GM10266 (cell line): ENCODE measurements at regions not wholly inside any gene's neighbourhood (a gene's known extent, or its start where the extent isn't known, plus 50 kb on each side); places are given as distances from the start of the nearest gene placed in this dataset.

Experiments used
- DNase-seq: peaks from one replicate; pipeline ENCODE4 v3.0.0; 2012; ENCODE audit errors: extremely low spot score
- TF ChIP-seq, protein P1 (sequence below): IDR thresholded peaks from 2 replicates; pipeline ENCODE4 v1.5.1; 2012; ENCODE audit warnings: mild to moderate bottlenecking, low read depth; ENCODE audit not compliant: control insufficient read depth, insufficient read depth; ENCODE audit errors: missing control alignments

DNA sequence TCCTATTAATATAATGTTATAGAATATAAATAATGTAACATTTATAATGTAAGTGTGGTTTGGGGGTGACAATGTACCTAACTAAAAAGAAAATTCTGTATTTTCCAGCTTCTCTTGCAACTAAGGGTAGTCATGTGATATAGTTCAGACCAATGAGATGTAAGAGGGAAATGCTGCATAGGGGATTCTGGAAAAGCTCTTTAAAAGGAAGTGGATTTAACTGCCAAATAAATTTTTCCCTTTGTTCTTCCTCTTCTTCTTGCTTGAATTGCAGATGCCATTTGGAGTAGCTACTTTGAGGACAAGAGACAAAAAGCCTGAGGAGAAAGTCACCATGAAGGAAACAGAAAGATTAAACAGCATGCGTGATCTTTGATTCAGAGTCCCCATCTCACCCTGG lies 194.3 kb downstream of the PTEN start:
- DNase-seq: no peak
- TF ChIP-seq, protein P1, sequence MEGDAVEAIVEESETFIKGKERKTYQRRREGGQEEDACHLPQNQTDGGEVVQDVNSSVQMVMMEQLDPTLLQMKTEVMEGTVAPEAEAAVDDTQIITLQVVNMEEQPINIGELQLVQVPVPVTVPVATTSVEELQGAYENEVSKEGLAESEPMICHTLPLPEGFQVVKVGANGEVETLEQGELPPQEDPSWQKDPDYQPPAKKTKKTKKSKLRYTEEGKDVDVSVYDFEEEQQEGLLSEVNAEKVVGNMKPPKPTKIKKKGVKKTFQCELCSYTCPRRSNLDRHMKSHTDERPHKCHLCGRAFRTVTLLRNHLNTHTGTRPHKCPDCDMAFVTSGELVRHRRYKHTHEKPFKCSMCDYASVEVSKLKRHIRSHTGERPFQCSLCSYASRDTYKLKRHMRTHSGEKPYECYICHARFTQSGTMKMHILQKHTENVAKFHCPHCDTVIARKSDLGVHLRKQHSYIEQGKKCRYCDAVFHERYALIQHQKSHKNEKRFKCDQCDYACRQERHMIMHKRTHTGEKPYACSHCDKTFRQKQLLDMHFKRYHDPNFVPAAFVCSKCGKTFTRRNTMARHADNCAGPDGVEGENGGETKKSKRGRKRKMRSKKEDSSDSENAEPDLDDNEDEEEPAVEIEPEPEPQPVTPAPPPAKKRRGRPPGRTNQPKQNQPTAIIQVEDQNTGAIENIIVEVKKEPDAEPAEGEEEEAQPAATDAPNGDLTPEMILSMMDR: no peak

DNA sequence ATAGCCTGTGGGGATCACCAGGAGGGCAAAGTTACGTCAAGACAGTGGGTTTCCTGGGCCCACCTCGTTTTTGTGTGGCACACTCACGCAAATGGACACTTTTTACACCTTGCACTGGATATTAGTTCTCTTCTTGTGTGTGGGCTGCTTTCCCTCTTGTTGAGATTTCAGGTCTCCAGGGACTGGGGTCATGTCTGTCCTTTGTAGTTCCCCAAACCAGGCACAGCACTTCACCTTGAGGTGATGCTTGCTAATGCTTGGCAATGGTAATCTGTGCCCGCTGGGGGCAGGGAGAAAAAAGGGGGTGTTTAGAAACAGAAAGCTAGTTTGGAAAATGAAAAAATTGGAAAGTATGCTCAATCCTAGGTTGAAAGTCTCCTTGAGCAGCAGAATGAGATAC lies 195.3 kb downstream of the PTEN start:
- DNase-seq: no peak
- TF ChIP-seq, protein P1: no peak

DNA sequence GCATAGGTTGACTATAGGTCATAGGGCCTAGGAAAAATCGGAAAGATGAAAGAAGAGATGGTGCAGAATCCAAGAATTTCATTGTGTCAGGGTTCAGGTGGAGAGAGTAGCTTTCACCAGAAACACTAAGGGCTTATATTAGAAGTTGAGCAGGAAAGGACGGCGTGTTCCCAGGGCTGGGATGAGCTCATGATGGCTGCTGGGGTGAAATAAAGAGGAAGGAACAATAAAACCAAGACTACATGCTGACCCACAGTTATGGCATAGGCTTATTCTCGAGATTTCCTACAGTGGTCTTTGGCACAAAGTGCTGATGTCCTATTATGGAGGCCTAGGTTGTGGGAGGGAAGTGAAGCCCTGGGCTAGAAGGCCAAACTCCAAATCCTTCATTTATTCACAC lies 195.8 kb downstream of the PTEN start:
- TF ChIP-seq, protein P1: no peak
- DNase-seq: no peak

DNA sequence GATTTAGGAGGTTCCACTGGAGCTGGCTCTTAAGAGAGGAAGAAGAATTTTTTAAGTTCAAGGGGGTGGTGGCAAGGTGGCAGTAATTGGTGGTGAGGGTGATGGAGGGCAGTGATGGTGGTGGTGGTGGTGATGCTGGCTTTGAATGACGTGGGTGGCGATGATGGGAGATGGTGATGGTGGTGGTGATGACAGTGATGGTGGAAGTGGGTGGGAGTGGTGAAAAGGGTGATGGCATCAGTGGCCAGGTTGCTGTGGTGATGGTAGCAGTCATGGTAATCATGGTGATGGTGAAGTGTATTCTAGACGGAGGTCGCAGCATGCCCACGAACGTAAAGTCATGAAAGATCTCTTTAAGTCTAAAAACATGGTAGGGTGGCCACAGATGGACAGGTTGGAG lies 197.3 kb downstream of the PTEN start:
- TF ChIP-seq, protein P1: no peak
- DNase-seq: no peak

DNA sequence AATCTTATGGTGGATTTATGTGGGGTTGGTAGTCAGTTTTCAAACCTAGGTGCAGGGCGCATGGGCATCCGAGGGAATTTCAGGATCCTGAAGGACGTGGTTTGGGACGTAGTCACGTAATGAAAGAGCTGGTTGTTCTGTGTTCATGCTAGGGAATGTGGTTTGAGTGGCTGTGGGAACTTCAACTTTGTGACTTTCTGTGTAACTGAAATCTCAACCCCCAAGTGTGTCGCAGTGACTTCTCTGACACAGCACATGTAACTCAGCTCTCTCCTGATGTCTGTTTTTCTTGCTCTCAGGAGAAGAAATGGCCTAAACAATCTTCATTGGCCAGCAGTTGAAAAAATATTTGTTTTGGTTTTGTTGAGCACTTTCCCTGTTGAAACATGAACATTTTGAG lies 199.0 kb downstream of the PTEN start:
- TF ChIP-seq, protein P1: no peak

DNA sequence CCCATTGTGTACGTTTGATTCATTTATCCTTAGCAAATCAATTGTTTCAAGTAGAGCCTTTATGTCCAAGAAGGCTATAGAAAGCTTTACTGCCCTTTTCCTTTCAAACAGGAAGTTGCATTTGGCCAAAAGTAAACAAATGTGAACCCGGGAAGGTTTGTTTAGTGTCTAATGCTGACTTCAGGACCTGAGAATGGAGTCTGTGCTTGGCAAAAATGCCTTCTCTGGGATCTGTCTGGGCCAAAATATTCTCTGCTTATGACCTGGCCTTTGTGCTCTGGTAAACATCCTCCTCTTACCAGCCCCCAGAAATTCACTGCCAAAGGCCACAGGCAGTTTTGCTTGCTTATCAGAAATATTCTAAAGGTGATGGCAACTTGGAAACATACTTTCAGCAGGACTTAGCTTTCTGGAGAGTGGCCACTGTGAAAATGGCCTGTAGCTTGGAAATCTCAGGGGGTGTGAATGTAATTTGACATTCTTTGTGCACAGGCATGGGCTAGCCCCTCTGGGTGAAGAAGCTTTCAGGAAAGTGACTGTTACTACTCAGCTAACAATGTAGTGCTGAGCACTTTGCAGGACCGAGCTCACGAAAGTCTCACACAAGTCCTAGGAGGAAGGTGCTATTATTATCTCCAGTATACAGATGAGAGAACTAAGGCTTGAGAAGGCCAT lies 199.5 kb downstream of the PTEN start:
- DNase-seq: no peak

More for the DNA sequence above, 199.0 kb downstream of the PTEN start:
- peak; percentile 55 for DNase-seq

More for the DNA sequence above, 199.5 kb downstream of the PTEN start:
- TF ChIP-seq, protein P1: no peak
